ENCODE measurements at regions not wholly inside any gene's neighbourhood (a gene's known extent, or its start where the extent isn't known, plus 50 kb on each side); places are given as distances from the start of the nearest gene placed in this dataset.

DNA sequence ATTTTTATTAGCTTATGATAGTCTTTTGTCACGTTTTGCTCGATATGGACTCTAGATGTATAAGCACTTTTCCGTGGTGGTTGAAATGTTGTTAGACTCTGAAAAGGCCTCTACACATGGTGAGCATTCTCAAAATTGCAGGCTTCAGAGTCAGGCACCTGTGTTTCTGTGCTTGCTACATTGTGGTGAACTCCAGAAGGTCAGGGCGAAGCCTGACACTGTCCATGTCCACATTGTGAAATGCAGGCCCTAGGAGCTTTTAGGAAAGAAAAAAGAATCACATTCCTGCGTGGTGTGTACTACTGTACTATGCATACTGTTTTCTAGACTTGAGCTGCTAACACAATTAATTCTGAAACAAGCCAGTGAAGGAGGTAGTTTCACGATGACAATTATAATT lies 86.3 kb downstream of the HS3ST1 start:
- no peak overlapping the region for H3K4me3 ChIP-seq
- H3K27ac ChIP-seq = no peak overlapping the region
- no peak for TF ChIP-seq POLR2A (IDR thresholded peaks at IDR 0.05)
- TF ChIP-seq, protein P1, sequence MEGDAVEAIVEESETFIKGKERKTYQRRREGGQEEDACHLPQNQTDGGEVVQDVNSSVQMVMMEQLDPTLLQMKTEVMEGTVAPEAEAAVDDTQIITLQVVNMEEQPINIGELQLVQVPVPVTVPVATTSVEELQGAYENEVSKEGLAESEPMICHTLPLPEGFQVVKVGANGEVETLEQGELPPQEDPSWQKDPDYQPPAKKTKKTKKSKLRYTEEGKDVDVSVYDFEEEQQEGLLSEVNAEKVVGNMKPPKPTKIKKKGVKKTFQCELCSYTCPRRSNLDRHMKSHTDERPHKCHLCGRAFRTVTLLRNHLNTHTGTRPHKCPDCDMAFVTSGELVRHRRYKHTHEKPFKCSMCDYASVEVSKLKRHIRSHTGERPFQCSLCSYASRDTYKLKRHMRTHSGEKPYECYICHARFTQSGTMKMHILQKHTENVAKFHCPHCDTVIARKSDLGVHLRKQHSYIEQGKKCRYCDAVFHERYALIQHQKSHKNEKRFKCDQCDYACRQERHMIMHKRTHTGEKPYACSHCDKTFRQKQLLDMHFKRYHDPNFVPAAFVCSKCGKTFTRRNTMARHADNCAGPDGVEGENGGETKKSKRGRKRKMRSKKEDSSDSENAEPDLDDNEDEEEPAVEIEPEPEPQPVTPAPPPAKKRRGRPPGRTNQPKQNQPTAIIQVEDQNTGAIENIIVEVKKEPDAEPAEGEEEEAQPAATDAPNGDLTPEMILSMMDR (IDR thresholded peaks at IDR 0.05) = no peak
- no peak for DNase-seq
- H3K36me3 ChIP-seq = no peaks in the 10 kb centered on the region
- WGBS, 2 donors = 82 to 87% methylated on average over 6 of the region's 6 CpGs
- no peaks in the 10 kb centered on the region for H3K27me3 ChIP-seq
- H3K4me1 ChIP-seq = no peaks in the 10 kb centered on the region
- intact Hi-C loops (cut with DNase I) = no loop called here
- no peaks in the 10 kb centered on the region for H3K9me3 ChIP-seq

DNA sequence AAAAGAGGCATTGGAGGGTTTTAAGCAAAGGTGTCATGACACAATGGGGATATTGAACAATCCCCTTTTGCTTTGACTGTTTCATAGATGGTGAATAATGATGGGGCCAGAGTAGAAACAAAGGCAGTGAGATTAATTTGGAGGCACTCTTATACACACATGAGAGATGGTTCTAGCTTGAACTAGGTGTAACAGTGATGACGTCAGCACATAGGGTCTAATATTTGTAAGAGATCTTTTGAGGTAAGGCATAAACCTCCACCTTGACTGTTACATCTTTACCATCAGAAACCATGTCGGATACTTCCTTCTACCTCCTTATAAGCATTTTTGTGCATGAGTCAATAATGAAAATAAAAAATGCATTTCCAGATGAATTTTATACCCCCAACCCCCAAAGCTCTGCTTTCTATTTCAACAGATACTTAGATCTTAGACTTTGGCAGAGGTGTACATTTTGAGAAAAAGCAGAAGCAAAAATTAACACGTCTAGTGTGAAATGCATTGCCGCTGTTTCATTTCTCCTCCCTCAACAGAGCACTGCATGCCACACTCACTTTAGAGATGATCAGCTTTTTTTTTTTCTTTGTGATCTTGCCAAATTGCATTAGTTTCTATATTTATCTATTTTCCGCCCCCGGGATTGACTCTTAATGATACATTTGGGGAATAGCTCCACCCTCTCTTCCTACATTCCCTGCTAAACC lies 87.2 kb downstream of the HS3ST1 start:
- H3K36me3 ChIP-seq = no peaks in the 10 kb centered on the region
- H3K27ac ChIP-seq = no peak overlapping the region
- DNase-seq = no peak
- 59 to 67% methylated on average over 6 of the region's 6 CpGs for WGBS, 2 donors
- no peaks in the 10 kb centered on the region for H3K4me1 ChIP-seq
- no peaks in the 10 kb centered on the region for H3K27me3 ChIP-seq
- intact Hi-C loops (cut with DNase I) = no loop called here
- TF ChIP-seq, protein P1 (IDR thresholded peaks at IDR 0.05) = no peak
- TF ChIP-seq POLR2A (IDR thresholded peaks at IDR 0.05) = no peak
- H3K9me3 ChIP-seq = no peaks in the 10 kb centered on the region
- H3K4me3 ChIP-seq = no peak overlapping the region

DNA sequence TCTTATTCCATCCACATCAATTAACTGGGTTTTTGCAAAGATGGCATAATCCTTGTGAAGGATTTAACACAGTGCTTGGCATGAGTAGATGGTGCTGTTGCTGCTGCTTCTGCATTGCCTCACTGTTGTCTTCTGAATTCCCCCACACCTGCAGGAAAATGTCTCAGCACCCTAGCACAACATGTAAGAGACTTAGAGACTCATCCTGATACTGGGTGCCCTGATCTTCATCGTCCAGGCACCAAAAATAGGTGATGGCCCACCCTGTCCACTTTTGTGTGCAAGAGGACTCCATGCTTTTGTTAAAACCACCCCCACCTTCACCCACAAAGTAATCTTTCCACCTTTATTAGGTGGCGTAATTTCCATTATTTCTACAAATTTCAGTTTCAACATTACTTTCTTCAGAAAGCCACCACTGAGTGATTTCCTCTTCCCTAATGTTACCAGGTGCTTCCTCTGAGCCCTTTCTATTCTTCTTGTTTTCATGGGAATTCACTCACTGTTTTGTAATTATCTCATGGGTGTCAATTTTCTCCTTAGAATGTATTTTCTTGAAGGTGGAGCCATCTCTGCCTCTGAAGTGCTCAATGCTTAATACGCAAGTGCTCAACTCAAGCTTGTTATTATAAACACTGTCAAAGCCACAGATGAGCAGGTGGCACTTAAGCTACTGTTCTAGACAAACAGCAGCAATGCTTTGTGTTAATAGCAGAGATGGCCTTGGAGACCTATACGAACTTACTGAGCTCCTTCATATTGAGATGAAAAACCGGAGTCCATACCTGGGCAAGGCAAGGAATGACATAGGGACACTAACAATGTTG lies 89.5 kb downstream of the HS3ST1 start:
- H3K27me3 ChIP-seq = no peaks in the 10 kb centered on the region
- H3K36me3 ChIP-seq = no peaks in the 10 kb centered on the region
- intact Hi-C loops (cut with DNase I) = no loop called here
- no peaks in the 10 kb centered on the region for H3K4me1 ChIP-seq
- no peak overlapping the region for H3K27ac ChIP-seq
- DNase-seq = no peak
- no peak overlapping the region for H3K4me3 ChIP-seq
- 74 to 85% methylated on average over 4 of the region's 5 CpGs for WGBS, 2 donors
- TF ChIP-seq, protein P1 (IDR thresholded peaks at IDR 0.05) = no peak
- no peak for TF ChIP-seq POLR2A (IDR thresholded peaks at IDR 0.05)
- no peaks in the 10 kb centered on the region for H3K9me3 ChIP-seq

DNA sequence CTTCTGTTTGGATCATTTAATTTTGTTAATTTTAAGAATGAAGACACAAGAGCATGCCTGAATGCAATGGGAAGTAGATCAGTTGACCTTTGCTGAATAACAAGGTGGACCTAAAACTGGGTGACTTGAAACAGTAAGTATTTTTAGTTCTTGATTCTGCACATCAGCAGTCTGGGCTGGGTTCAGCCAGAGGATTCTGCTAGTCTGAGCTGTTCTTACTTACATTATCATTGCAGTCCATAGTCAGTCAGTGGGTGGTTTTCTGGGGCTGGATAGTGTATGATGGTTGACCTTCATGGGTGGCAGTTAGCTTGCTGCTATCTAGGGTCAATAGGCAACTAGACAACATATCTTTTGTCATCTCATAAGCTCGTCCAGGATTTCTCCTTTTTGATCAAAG lies 91.4 kb downstream of the HS3ST1 start:
- no peaks in the 10 kb centered on the region for H3K4me1 ChIP-seq
- no peaks in the 10 kb centered on the region for H3K9me3 ChIP-seq
- intact Hi-C loops (cut with DNase I) = no loop called here
- no peaks in the 10 kb centered on the region for H3K36me3 ChIP-seq
- DNase-seq = no peak
- no peak overlapping the region for H3K27ac ChIP-seq
- H3K27me3 ChIP-seq = no peaks in the 10 kb centered on the region
- no peak for TF ChIP-seq POLR2A (IDR thresholded peaks at IDR 0.05)
- TF ChIP-seq, protein P1 (IDR thresholded peaks at IDR 0.05) = no peak
- H3K4me3 ChIP-seq = no peak overlapping the region
- WGBS, 2 donors = 75 to 77% methylated on average over 1 of the region's 1 CpG

GRCh38 chr4:11336435-11336834 lies 92.3 kb downstream of the HS3ST1 start:
- H3K36me3 ChIP-seq = no peaks in the 10 kb centered on the region
- no peaks in the 10 kb centered on the region for H3K4me1 ChIP-seq
- H3K27me3 ChIP-seq = no peaks in the 10 kb centered on the region
- WGBS, 2 donors = 72 to 74% methylated on average over 4 of the region's 4 CpGs
- H3K27ac ChIP-seq = no peak overlapping the region
- H3K4me3 ChIP-seq = no peak overlapping the region
- intact Hi-C loops (cut with DNase I) = no loop called here
- TF ChIP-seq POLR2A (IDR thresholded peaks at IDR 0.05) = no peak
- TF ChIP-seq, protein P1 (IDR thresholded peaks at IDR 0.05) = no peak
- no peak for DNase-seq
- H3K9me3 ChIP-seq = no peaks in the 10 kb centered on the region
